DND-41 (cell line): ENCODE measurements at regions not wholly inside any gene's neighbourhood (a gene's known extent, or its start where the extent isn't known, plus 50 kb on each side); places are given as distances from the start of the nearest gene placed in this dataset.

Source experiments
- EZH2 ChIP-seq: IDR thresholded peaks from 3 replicates; pipeline ENCODE4 v1.6.1; 2012; ENCODE audit warnings: borderline replicate concordance, low read depth, mild to moderate bottlenecking, moderate library complexity, low read length, inconsistent platforms; ENCODE audit not compliant: severe bottlenecking
- TF ChIP-seq, protein P1 (sequence below): IDR thresholded peaks from 2 replicates; pipeline ENCODE4 v1.5.1; 2012; ENCODE audit warnings: borderline replicate concordance, low read length, moderate library complexity, mild to moderate bottlenecking; ENCODE audit not compliant: poor library complexity, severe bottlenecking; ENCODE audit errors: extremely low read depth

- TF ChIP-seq, protein P1, sequence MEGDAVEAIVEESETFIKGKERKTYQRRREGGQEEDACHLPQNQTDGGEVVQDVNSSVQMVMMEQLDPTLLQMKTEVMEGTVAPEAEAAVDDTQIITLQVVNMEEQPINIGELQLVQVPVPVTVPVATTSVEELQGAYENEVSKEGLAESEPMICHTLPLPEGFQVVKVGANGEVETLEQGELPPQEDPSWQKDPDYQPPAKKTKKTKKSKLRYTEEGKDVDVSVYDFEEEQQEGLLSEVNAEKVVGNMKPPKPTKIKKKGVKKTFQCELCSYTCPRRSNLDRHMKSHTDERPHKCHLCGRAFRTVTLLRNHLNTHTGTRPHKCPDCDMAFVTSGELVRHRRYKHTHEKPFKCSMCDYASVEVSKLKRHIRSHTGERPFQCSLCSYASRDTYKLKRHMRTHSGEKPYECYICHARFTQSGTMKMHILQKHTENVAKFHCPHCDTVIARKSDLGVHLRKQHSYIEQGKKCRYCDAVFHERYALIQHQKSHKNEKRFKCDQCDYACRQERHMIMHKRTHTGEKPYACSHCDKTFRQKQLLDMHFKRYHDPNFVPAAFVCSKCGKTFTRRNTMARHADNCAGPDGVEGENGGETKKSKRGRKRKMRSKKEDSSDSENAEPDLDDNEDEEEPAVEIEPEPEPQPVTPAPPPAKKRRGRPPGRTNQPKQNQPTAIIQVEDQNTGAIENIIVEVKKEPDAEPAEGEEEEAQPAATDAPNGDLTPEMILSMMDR = no peak
- TF ChIP-seq EZH2 = no peak
Measured at GRCh38 chr19:29880498-29881081, 61.4 kb upstream of the URI1 start.
